ENCODE measurements at regions not wholly inside any gene's neighbourhood (a gene's known extent, or its start where the extent isn't known, plus 50 kb on each side); places are given as distances from the start of the nearest gene placed in this dataset.

- no peaks in the 10 kb centered on the region for H3K27me3 ChIP-seq (ENCODE audit: control insufficient read depth in 2 of 2, insufficient read depth in 1 of 2, low read length in 1 of 2)
- WGBS: 99% methylated on average over 1 of the region's 1 CpG
- H3K9me3 ChIP-seq (ENCODE audit: control insufficient read depth in 2 of 2, insufficient read depth in 1 of 2, low read length in 1 of 2): no peaks in the 10 kb centered on the region
- no peak for DNase-seq (ENCODE audit: low read depth in 6 of 9, low spot score in 9 of 9)
- no peak overlapping the region for H3K4me3 ChIP-seq (ENCODE audit: low read length in 2 of 2)
- H3K4me1 ChIP-seq (ENCODE audit: control insufficient read depth in 2 of 2, insufficient read depth in 2 of 2, low read length in 2 of 2): no peaks in the 10 kb centered on the region
- H3K36me3 ChIP-seq (ENCODE audit: control insufficient read depth in 2 of 2, insufficient read depth in 2 of 2, low read length in 1 of 2): no peaks in the 10 kb centered on the region
- no peak overlapping the region for H3K27ac ChIP-seq (ENCODE audit: low read depth in 1 of 2, low read length in 1 of 2)
These were observed 136.9 kb upstream of the GBE1 start for GRCh38 chr3:81898336-81898735.

- no peak overlapping the region for H3K4me3 ChIP-seq (ENCODE audit: low read length in 2 of 2)
- H3K36me3 ChIP-seq (ENCODE audit: control insufficient read depth in 2 of 2, insufficient read depth in 2 of 2, low read length in 1 of 2): no peaks in the 10 kb centered on the region
- WGBS: 94% methylated on average over 4 of the region's 4 CpGs
- H3K27me3 ChIP-seq (ENCODE audit: control insufficient read depth in 2 of 2, insufficient read depth in 1 of 2, low read length in 1 of 2): no peaks in the 10 kb centered on the region
- no peak overlapping the region for H3K27ac ChIP-seq (ENCODE audit: low read depth in 1 of 2, low read length in 1 of 2)
- H3K4me1 ChIP-seq (ENCODE audit: control insufficient read depth in 2 of 2, insufficient read depth in 2 of 2, low read length in 2 of 2): peaks cover 6 to 18% of the 10 kb centered on the region in 2 donors
- no peaks in the 10 kb centered on the region for H3K9me3 ChIP-seq (ENCODE audit: control insufficient read depth in 2 of 2, insufficient read depth in 1 of 2, low read length in 1 of 2)
- DNase-seq (ENCODE audit: low read depth in 6 of 9, low spot score in 9 of 9): no peak
These were observed 133.2 kb upstream of the GBE1 start for GRCh38 chr3:81894598-81894997.

GRCh38 chr3:81891055-81891895, 129.8 kb upstream of the GBE1 start:
- Histone ChIP-seq H3K9me3 (ENCODE audit: control insufficient read depth in 2 of 2, insufficient read depth in 1 of 2, low read length in 1 of 2) (no peaks in the 10 kb centered on the region), H3K27me3 (ENCODE audit: control insufficient read depth in 2 of 2, insufficient read depth in 1 of 2, low read length in 1 of 2) (no peaks in the 10 kb centered on the region), H3K36me3 (ENCODE audit: control insufficient read depth in 2 of 2, insufficient read depth in 2 of 2, low read length in 1 of 2) (no peaks in the 10 kb centered on the region), H3K4me1 (ENCODE audit: control insufficient read depth in 2 of 2, insufficient read depth in 2 of 2, low read length in 2 of 2) (peaks cover 6 to 18% of the 10 kb centered on the region in 2 donors), H3K4me3 (ENCODE audit: low read length in 2 of 2) (no peak overlapping the region), H3K27ac (ENCODE audit: low read depth in 1 of 2, low read length in 1 of 2) (peak overlapping the region in 1 of 2 donors; percentile 64)
- 90% methylated on average over 8 of the region's 8 CpGs for WGBS
- DNase-seq (ENCODE audit: low read depth in 6 of 9, low spot score in 9 of 9): peak in 7 of 9 donors; percentile 17 to 66 (median 36)

- H3K9me3 ChIP-seq (ENCODE audit: control insufficient read depth in 2 of 2, insufficient read depth in 1 of 2, low read length in 1 of 2): no peaks in the 10 kb centered on the region
- no peaks in the 10 kb centered on the region for H3K36me3 ChIP-seq (ENCODE audit: control insufficient read depth in 2 of 2, insufficient read depth in 2 of 2, low read length in 1 of 2)
- H3K27me3 ChIP-seq (ENCODE audit: control insufficient read depth in 2 of 2, insufficient read depth in 1 of 2, low read length in 1 of 2): no peaks in the 10 kb centered on the region
- H3K4me3 ChIP-seq (ENCODE audit: low read length in 2 of 2): no peak overlapping the region
- H3K4me1 ChIP-seq (ENCODE audit: control insufficient read depth in 2 of 2, insufficient read depth in 2 of 2, low read length in 2 of 2): peaks cover 6 to 18% of the 10 kb centered on the region in 2 donors
- 93% methylated on average over 6 of the region's 6 CpGs for WGBS
- no peak overlapping the region for H3K27ac ChIP-seq (ENCODE audit: low read depth in 1 of 2, low read length in 1 of 2)
- DNase-seq (ENCODE audit: low read depth in 6 of 9, low spot score in 9 of 9): no peak
These were observed 127.6 kb upstream of the GBE1 start for GRCh38 chr3:81888914-81889557.

- no peak for DNase-seq (ENCODE audit: low read depth in 6 of 9, low spot score in 9 of 9)
- no peaks in the 10 kb centered on the region for H3K36me3 ChIP-seq (ENCODE audit: control insufficient read depth in 2 of 2, insufficient read depth in 2 of 2, low read length in 1 of 2)
- H3K27me3 ChIP-seq (ENCODE audit: control insufficient read depth in 2 of 2, insufficient read depth in 1 of 2, low read length in 1 of 2): no peaks in the 10 kb centered on the region
- no peak overlapping the region for H3K4me3 ChIP-seq (ENCODE audit: low read length in 2 of 2)
- H3K4me1 ChIP-seq (ENCODE audit: control insufficient read depth in 2 of 2, insufficient read depth in 2 of 2, low read length in 2 of 2): peaks cover 6 to 18% of the 10 kb centered on the region in 2 donors
- no peaks in the 10 kb centered on the region for H3K9me3 ChIP-seq (ENCODE audit: control insufficient read depth in 2 of 2, insufficient read depth in 1 of 2, low read length in 1 of 2)
- no peak overlapping the region for H3K27ac ChIP-seq (ENCODE audit: low read depth in 1 of 2, low read length in 1 of 2)
These were observed 126.0 kb upstream of the GBE1 start for GRCh38 chr3:81887448-81887847.

- DNase-seq (ENCODE audit: low read depth in 6 of 9, low spot score in 9 of 9): no peak
- H3K27me3 ChIP-seq (ENCODE audit: control insufficient read depth in 2 of 2, insufficient read depth in 1 of 2, low read length in 1 of 2): no peaks in the 10 kb centered on the region
- H3K4me3 ChIP-seq (ENCODE audit: low read length in 2 of 2): no peak overlapping the region
- H3K4me1 ChIP-seq (ENCODE audit: control insufficient read depth in 2 of 2, insufficient read depth in 2 of 2, low read length in 2 of 2): peaks cover 0 to 8% of the 10 kb centered on the region in 2 donors
- H3K9me3 ChIP-seq (ENCODE audit: control insufficient read depth in 2 of 2, insufficient read depth in 1 of 2, low read length in 1 of 2): no peaks in the 10 kb centered on the region
- H3K36me3 ChIP-seq (ENCODE audit: control insufficient read depth in 2 of 2, insufficient read depth in 2 of 2, low read length in 1 of 2): no peaks in the 10 kb centered on the region
- 89% methylated on average over 2 of the region's 2 CpGs for WGBS
- H3K27ac ChIP-seq (ENCODE audit: low read depth in 1 of 2, low read length in 1 of 2): no peak overlapping the region
These were observed 124.6 kb upstream of the GBE1 start for GRCh38 chr3:81886081-81886480.

GRCh38 chr3:81884791-81885190, 123.3 kb upstream of the GBE1 start:
- DNase-seq (ENCODE audit: low read depth in 6 of 9, low spot score in 9 of 9): no peak
- 95% methylated on average over 3 of the region's 3 CpGs for WGBS
- H3K27ac ChIP-seq (ENCODE audit: low read depth in 1 of 2, low read length in 1 of 2): no peak overlapping the region
- no peaks in the 10 kb centered on the region for H3K9me3 ChIP-seq (ENCODE audit: control insufficient read depth in 2 of 2, insufficient read depth in 1 of 2, low read length in 1 of 2)
- no peaks in the 10 kb centered on the region for H3K4me1 ChIP-seq (ENCODE audit: control insufficient read depth in 2 of 2, insufficient read depth in 2 of 2, low read length in 2 of 2)
- no peaks in the 10 kb centered on the region for H3K36me3 ChIP-seq (ENCODE audit: control insufficient read depth in 2 of 2, insufficient read depth in 2 of 2, low read length in 1 of 2)
- H3K4me3 ChIP-seq (ENCODE audit: low read length in 2 of 2): no peak overlapping the region
- no peaks in the 10 kb centered on the region for H3K27me3 ChIP-seq (ENCODE audit: control insufficient read depth in 2 of 2, insufficient read depth in 1 of 2, low read length in 1 of 2)

GRCh38 chr3:81876826-81877225, 115.4 kb upstream of the GBE1 start:
- no peak for DNase-seq (ENCODE audit: low read depth in 6 of 9, low spot score in 9 of 9)
- WGBS: 95% methylated on average over 1 of the region's 1 CpG

GRCh38 chr3:81874738-81875137, 113.3 kb upstream of the GBE1 start:
- Histone ChIP-seq H3K27ac (ENCODE audit: low read depth in 1 of 2, low read length in 1 of 2) (no peak overlapping the region), H3K9me3 (ENCODE audit: control insufficient read depth in 2 of 2, insufficient read depth in 1 of 2, low read length in 1 of 2) (peaks cover 0 to 5% of the 10 kb centered on the region in 2 donors), H3K36me3 (ENCODE audit: control insufficient read depth in 2 of 2, insufficient read depth in 2 of 2, low read length in 1 of 2) (no peaks in the 10 kb centered on the region), H3K27me3 (ENCODE audit: control insufficient read depth in 2 of 2, insufficient read depth in 1 of 2, low read length in 1 of 2) (no peaks in the 10 kb centered on the region), H3K4me3 (ENCODE audit: low read length in 2 of 2) (no peak overlapping the region), H3K4me1 (ENCODE audit: control insufficient read depth in 2 of 2, insufficient read depth in 2 of 2, low read length in 2 of 2) (no peaks in the 10 kb centered on the region)
- no peak for DNase-seq (ENCODE audit: low read depth in 6 of 9, low spot score in 9 of 9)

More at GRCh38 chr3:81876826-81877225, 115.4 kb upstream of the GBE1 start:
- H3K27ac ChIP-seq (ENCODE audit: low read depth in 1 of 2, low read length in 1 of 2): no peak overlapping the region
- H3K4me3 ChIP-seq (ENCODE audit: low read length in 2 of 2): no peak overlapping the region
- H3K27me3 ChIP-seq (ENCODE audit: control insufficient read depth in 2 of 2, insufficient read depth in 1 of 2, low read length in 1 of 2): no peaks in the 10 kb centered on the region
- peaks cover 0 to 5% of the 10 kb centered on the region in 2 donors for H3K9me3 ChIP-seq (ENCODE audit: control insufficient read depth in 2 of 2, insufficient read depth in 1 of 2, low read length in 1 of 2)
- H3K4me1 ChIP-seq (ENCODE audit: control insufficient read depth in 2 of 2, insufficient read depth in 2 of 2, low read length in 2 of 2): no peaks in the 10 kb centered on the region
- no peaks in the 10 kb centered on the region for H3K36me3 ChIP-seq (ENCODE audit: control insufficient read depth in 2 of 2, insufficient read depth in 2 of 2, low read length in 1 of 2)

All from thymus (tissue), 11 donors.